HL-60/S4 treated with retinoic acid at 250 ng/mL for 4 days and 3 days (cell line): ENCODE measurements at regions not wholly inside any gene's neighbourhood (a gene's known extent, or its start where the extent isn't known, plus 50 kb on each side); places are given as distances from the start of the nearest gene placed in this dataset.
"Not testable (repeated sequence)": the region's sequence is repeated elsewhere in the genome, so short reads cannot be mapped to it uniquely, and the experiment has no call there.

ENCODE experiments used
- in situ Hi-C: fragments of 300-500 bp; cut with MboI; formaldehyde crosslinking; loops from 2 replicates; pipeline ENCODE4 v1.7.0; 2022; ENCODE audit warnings: low sequenced_read_pairs

GRCh38 chr1:219070395-219070794, 103.3 kb upstream of the LYPLAL1 start:
- in situ Hi-C loops, result not testable (repeated sequence)

GRCh38 chr1:219071209-219071608, 102.5 kb upstream of the LYPLAL1 start:
- in situ Hi-C loops, result no loop called here

- in situ Hi-C loops, result no loop called here
Observed at GRCh38 chr1:219072329-219072728, 101.3 kb upstream of the LYPLAL1 start.

- in situ Hi-C loops, result no loop called here
Observed at GRCh38 chr1:219074084-219074728, 99.5 kb upstream of the LYPLAL1 start.

GRCh38 chr1:219075121-219075879, 98.4 kb upstream of the LYPLAL1 start:
- in situ Hi-C loops, result no loop called here

- in situ Hi-C loops, result no loop called here
Observed at GRCh38 chr1:219076326-219076937, 97.2 kb upstream of the LYPLAL1 start.

GRCh38 chr1:219077767-219078166, 95.9 kb upstream of the LYPLAL1 start:
- in situ Hi-C loops, result not testable (repeated sequence)

GRCh38 chr1:219081943-219082925, 91.4 kb upstream of the LYPLAL1 start:
- in situ Hi-C loops, result no loop called here

GRCh38 chr1:219083631-219084030, 90.0 kb upstream of the LYPLAL1 start:
- in situ Hi-C loops, result no loop called here

GRCh38 chr1:219085082-219085481, 88.6 kb upstream of the LYPLAL1 start:
- in situ Hi-C loops, result no loop called here

- in situ Hi-C loops, result no loop called here
Observed at GRCh38 chr1:219085988-219086387, 87.7 kb upstream of the LYPLAL1 start.

GRCh38 chr1:219086956-219087469, 86.7 kb upstream of the LYPLAL1 start:
- in situ Hi-C loops, result no loop called here

GRCh38 chr1:219088778-219089557, 84.7 kb upstream of the LYPLAL1 start:
- in situ Hi-C loops, result no loop called here

- in situ Hi-C loops, result no loop called here
Observed at GRCh38 chr1:219090607-219091006, 83.1 kb upstream of the LYPLAL1 start.

GRCh38 chr1:219092206-219092605, 81.5 kb upstream of the LYPLAL1 start:
- in situ Hi-C loops, result no loop called here

- in situ Hi-C loops, result no loop called here
Observed at GRCh38 chr1:219099307-219099706, 74.4 kb upstream of the LYPLAL1 start.

- in situ Hi-C loops, result no loop called here
Observed at GRCh38 chr1:219100059-219100458, 73.6 kb upstream of the LYPLAL1 start.

GRCh38 chr1:219102466-219102865, 71.2 kb upstream of the LYPLAL1 start:
- in situ Hi-C loops, result not testable (repeated sequence)

GRCh38 chr1:219105893-219106292, 67.8 kb upstream of the LYPLAL1 start:
- in situ Hi-C loops, result no loop called here
